Prostate gland (tissue), 2 donors: ENCODE measurements at regions not wholly inside any gene's neighbourhood (a gene's known extent, or its start where the extent isn't known, plus 50 kb on each side); places are given as distances from the start of the nearest gene placed in this dataset.

Experiments used
- CTCF ChIP-seq, 4 experiments: fragments of 200-600 bp in 2 of 4; fragments of 450-650 bp in 2 of 4; sonication (generic) in 2 of 4; IDR thresholded peaks; 1 replicate in 3 of 4; 2 replicates in 1 of 4; pipeline ENCODE4 v1.5.1; 2016 to 2019; ENCODE audit warnings: antibody characterized with exemption in 4 of 4, mild to moderate bottlenecking in 2 of 4, moderate library complexity in 2 of 4
- POLR2A ChIP-seq: fragments of 450-650 bp; IDR thresholded peaks from one replicate; pipeline ENCODE4 v1.6.1; 2016; ENCODE audit warnings: antibody characterized with exemption, mild to moderate bottlenecking
- POLR2AphosphoS5 ChIP-seq: sonication (generic); formaldehyde crosslinking; IDR thresholded peaks from one replicate; pipeline ENCODE4 v1.6.1; 2017; ENCODE audit warnings: antibody characterized with exemption

GRCh38 chr4:174061026-174061425 lies 222.4 kb downstream of the FBXO8 start:
- no peak for TF ChIP-seq CTCF (IDR thresholded peaks at IDR 0.05)
- TF ChIP-seq POLR2AphosphoS5: no peak
- TF ChIP-seq POLR2A: no peak
